Endothelial cell of umbilical vein (primary cell): ENCODE measurements at regions not wholly inside any gene's neighbourhood (a gene's known extent, or its start where the extent isn't known, plus 50 kb on each side); places are given as distances from the start of the nearest gene placed in this dataset.

ENCODE experiments used
- BruUV-seq: library from RNA; stranded (reverse); fragments of 400-500 nt; replicated peaks from 2 replicates; lab custom pipeline; 2021; lab: Mats Ljungman, UMichigan
- CTCF ChIA-PET: fragments of 300-600, 350-600 bp; sonication (Branson Sonifier 250); formaldehyde crosslinking; loops from one replicate; lab custom pipeline; 2021; ENCODE audit warnings: antibody characterized with exemption, inconsistent platforms; lab: Charles Lee
- POLR2A ChIA-PET: fragments of 300-600, 350-600 bp; sonication (Branson Sonifier 250); formaldehyde crosslinking; loops from one replicate; lab custom pipeline; 2021; ENCODE audit warnings: antibody characterized with exemption, inconsistent platforms; lab: Charles Lee
- DNase-seq: peaks from one replicate; pipeline ENCODE4 v3.0.0-alpha.2; 2011; ENCODE audit warnings: low read depth, low spot score
- FAIRE-seq: peaks from 2 replicates; lab custom pipeline; 2011; peaks lifted over from hg19 to GRCh38; lab: Jason Lieb, UNC
- H2AFZ ChIP-seq: 2 replicates; pipeline ENCODE4 v1.6.0; 2012; ENCODE audit warnings: low read depth, low read length, control low read depth, inconsistent platforms
- H3K27ac ChIP-seq: 2 replicates; pipeline ENCODE4 v1.5.1; 2011; ENCODE audit warnings: low read depth, mild to moderate bottlenecking, control low read depth, low read length, moderate library complexity; ENCODE audit not compliant: insufficient read depth
- H3K27me3 ChIP-seq, 2 experiments: 2 replicates each; pipeline versions ENCODE4 v1.6.0 to v1.6.1; 2011; ENCODE audit warnings: low read length in 2 of 2, mixed read lengths in 1 of 2; ENCODE audit not compliant: control insufficient read depth in 2 of 2, insufficient read depth in 2 of 2
- H3K36me3 ChIP-seq, 2 experiments: 2 replicates in 1 of 2; 3 replicates in 1 of 2; pipeline ENCODE4 v1.5.1; 2011; ENCODE audit warnings: low read length in 2 of 2, mild to moderate bottlenecking in 1 of 2, moderate library complexity in 1 of 2; ENCODE audit not compliant: control insufficient read depth in 2 of 2, insufficient read depth in 2 of 2; ENCODE audit errors: extremely low read depth in 1 of 2
- H3K4me1 ChIP-seq: 3 replicates; pipeline ENCODE4 v1.5.1; 2011; ENCODE audit warnings: mild to moderate bottlenecking, low read length; ENCODE audit not compliant: control insufficient read depth, insufficient read depth; ENCODE audit errors: extremely low read depth
- H3K4me2 ChIP-seq: 2 replicates; pipeline ENCODE4 v1.6.1; 2011; ENCODE audit warnings: low read length, control low read depth, mixed read lengths; ENCODE audit not compliant: insufficient read depth
- H3K4me3 ChIP-seq, 3 experiments: fragments of 200-600 bp in 1 of 3; sonication (generic), shearing (Covaris generic) in 1 of 3; replicated peaks in 1 of 3; 2 replicates each; pipeline ENCODE4 v1.5.1; 2011 to 2016; ENCODE audit warnings: control low read depth in 3 of 3, low read length in 3 of 3, mild to moderate bottlenecking in 2 of 3, inconsistent platforms in 1 of 3, low read depth in 1 of 3, moderate library complexity in 1 of 3; ENCODE audit not compliant: insufficient read depth in 1 of 3
- H3K79me2 ChIP-seq: 2 replicates; pipeline ENCODE4 v1.6.0; 2012; ENCODE audit warnings: low read length, inconsistent platforms; ENCODE audit not compliant: control insufficient read depth, insufficient read depth
- H3K9ac ChIP-seq: replicated peaks from 2 replicates; pipeline ENCODE3; 2011; ENCODE audit warnings: low read length, control low read depth; ENCODE audit not compliant: insufficient read depth; ENCODE audit errors: extremely low read depth
- H3K9me1 ChIP-seq: replicated peaks from 3 replicates; pipeline ENCODE4 v1.6.0; 2011; ENCODE audit warnings: mild to moderate bottlenecking, low read length; ENCODE audit not compliant: control insufficient read depth, insufficient read depth; ENCODE audit errors: extremely low read depth
- H3K9me3 ChIP-seq: replicated peaks from 2 replicates; pipeline ENCODE4 v1.5.1; 2012; ENCODE audit warnings: low read length, inconsistent platforms; ENCODE audit not compliant: control insufficient read depth, insufficient read depth
- H4K20me1 ChIP-seq: replicated peaks from 2 replicates; pipeline ENCODE3; 2011; ENCODE audit warnings: mild to moderate bottlenecking, low read length; ENCODE audit not compliant: control insufficient read depth, insufficient read depth; ENCODE audit errors: extremely low read depth
- EZH2 ChIP-seq: IDR thresholded peaks from 2 replicates; pipeline ENCODE4 v1.6.1; 2012; ENCODE audit warnings: borderline replicate concordance, low read depth, mild to moderate bottlenecking, moderate library complexity, low read length, inconsistent platforms; ENCODE audit not compliant: severe bottlenecking
- FOS ChIP-seq: IDR thresholded peaks from 2 replicates; pipeline ENCODE4 v1.6.1; 2011; ENCODE audit warnings: mild to moderate bottlenecking, low read length, moderate library complexity, borderline replicate concordance; ENCODE audit not compliant: insufficient read depth
- GATA2 ChIP-seq: IDR thresholded peaks from 2 replicates; pipeline ENCODE4 v1.7.0; 2011; ENCODE audit warnings: low read depth, mild to moderate bottlenecking, moderate library complexity, mixed read lengths, low read length; ENCODE audit not compliant: insufficient read length, insufficient read depth
- JUN ChIP-seq: IDR thresholded peaks from 2 replicates; pipeline ENCODE4 v1.6.1; 2011; ENCODE audit warnings: borderline replicate concordance, low read depth; ENCODE audit not compliant: insufficient read length, insufficient read depth
- MYC ChIP-seq: IDR thresholded peaks from one replicate; pipeline ENCODE4 v1.6.1; 2011; ENCODE audit warnings: mild to moderate bottlenecking, low read depth, low read length
- POLR2A ChIP-seq: IDR thresholded peaks from 2 replicates; pipeline ENCODE4 v1.6.1; 2012; ENCODE audit warnings: low read depth, mild to moderate bottlenecking, control low read depth, low read length
- POLR2AphosphoS5 ChIP-seq: IDR thresholded peaks from 2 replicates; pipeline ENCODE4 v1.6.1; 2012; ENCODE audit warnings: low read depth, mild to moderate bottlenecking, control low read depth, low read length, moderate library complexity; ENCODE audit not compliant: insufficient read depth
- dilution Hi-C: fragments of 300-500 bp; cut with MboI; formaldehyde crosslinking; loops from one replicate; pipeline ENCODE4 v1.15.0; 2019; ENCODE audit warnings: low sequenced_read_pairs; ENCODE audit not compliant: extremely low pct_ligation_motif_present
- intact Hi-C: fragments of 100-400 bp; cut with micrococcal nuclease; formaldehyde crosslinking; loops from one replicate; pipeline ENCODE4 v1.10.0; 2022
- TF ChIP-seq, protein P1 (sequence below), 2 donors: IDR thresholded peaks; 1 replicate in 1 of 2; 2 replicates in 1 of 2; pipeline ENCODE4 v1.5.1; 2011; ENCODE audit warnings: low read length in 2 of 2, mild to moderate bottlenecking in 2 of 2, moderate library complexity in 2 of 2, control low read depth in 1 of 2, inconsistent platforms in 1 of 2, low read depth in 1 of 2; ENCODE audit not compliant: insufficient read depth in 1 of 2; ENCODE audit errors: extremely low read depth in 1 of 2
- TF ChIP-seq, protein P2 (sequence below): IDR thresholded peaks from 2 replicates; pipeline ENCODE4 v1.6.1; 2011; ENCODE audit not compliant: insufficient read depth, insufficient read length

DNA sequence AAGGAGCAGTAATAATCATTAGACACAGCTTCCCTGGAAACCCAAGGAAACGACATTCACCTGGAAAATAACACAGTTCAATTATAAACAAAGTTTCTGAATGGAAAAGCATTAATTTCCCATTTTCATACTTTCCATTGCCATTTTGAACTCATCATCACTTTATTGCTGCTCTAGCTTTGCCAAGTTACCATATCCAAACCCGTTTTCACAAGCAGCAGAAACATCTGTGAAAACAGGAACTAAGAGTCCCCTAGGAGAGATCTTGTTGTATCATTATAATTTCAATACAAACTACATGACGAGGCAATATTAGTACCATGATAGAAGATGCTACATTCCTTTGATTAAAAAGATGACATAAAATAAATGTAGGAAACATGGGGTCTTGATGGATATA lies 597.0 kb upstream of the NRXN1 start:
- Histone ChIP-seq H3K79me2 (no peaks in the 10 kb centered on the region), H3K4me2 (no peak overlapping the region), H3K27ac (no peak overlapping the region), H2AFZ (no peak overlapping the region), H3K36me3 (no peaks in the 10 kb centered on the region), H4K20me1 (no peaks in the 10 kb centered on the region), H3K27me3 (no peaks in the 10 kb centered on the region), H3K4me3 (no peak overlapping the region), H3K4me1 (no peaks in the 10 kb centered on the region), H3K9me3 (no peaks in the 10 kb centered on the region), H3K9me1 (no peaks in the 10 kb centered on the region), H3K9ac (no peak overlapping the region)
- dilution Hi-C loops = no loop called here
- TF ChIP-seq FOS (no peak), POLR2A (no peak), JUN (no peak), MYC (no peak), GATA2 (no peak), EZH2 (no peak), POLR2AphosphoS5 (no peak)
- TF ChIP-seq, protein P1, sequence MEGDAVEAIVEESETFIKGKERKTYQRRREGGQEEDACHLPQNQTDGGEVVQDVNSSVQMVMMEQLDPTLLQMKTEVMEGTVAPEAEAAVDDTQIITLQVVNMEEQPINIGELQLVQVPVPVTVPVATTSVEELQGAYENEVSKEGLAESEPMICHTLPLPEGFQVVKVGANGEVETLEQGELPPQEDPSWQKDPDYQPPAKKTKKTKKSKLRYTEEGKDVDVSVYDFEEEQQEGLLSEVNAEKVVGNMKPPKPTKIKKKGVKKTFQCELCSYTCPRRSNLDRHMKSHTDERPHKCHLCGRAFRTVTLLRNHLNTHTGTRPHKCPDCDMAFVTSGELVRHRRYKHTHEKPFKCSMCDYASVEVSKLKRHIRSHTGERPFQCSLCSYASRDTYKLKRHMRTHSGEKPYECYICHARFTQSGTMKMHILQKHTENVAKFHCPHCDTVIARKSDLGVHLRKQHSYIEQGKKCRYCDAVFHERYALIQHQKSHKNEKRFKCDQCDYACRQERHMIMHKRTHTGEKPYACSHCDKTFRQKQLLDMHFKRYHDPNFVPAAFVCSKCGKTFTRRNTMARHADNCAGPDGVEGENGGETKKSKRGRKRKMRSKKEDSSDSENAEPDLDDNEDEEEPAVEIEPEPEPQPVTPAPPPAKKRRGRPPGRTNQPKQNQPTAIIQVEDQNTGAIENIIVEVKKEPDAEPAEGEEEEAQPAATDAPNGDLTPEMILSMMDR (IDR thresholded peaks at IDR 0.05; ENCODE audit: extremely low read depth in 1 of 2, insufficient read depth in 1 of 2, low read depth in 1 of 2, low read length in 2 of 2) = no peak
- TF ChIP-seq, protein P2, sequence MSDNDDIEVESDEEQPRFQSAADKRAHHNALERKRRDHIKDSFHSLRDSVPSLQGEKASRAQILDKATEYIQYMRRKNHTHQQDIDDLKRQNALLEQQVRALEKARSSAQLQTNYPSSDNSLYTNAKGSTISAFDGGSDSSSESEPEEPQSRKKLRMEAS = no peak
- FAIRE-seq (no peak), DNase-seq (no peak)
- BruUV-seq = no TSS peak
- ChIA-PET POLR2A (no interaction called here), CTCF (no interaction called here)
- intact Hi-C loops = no loop called here
